HG02884 (cell line): ENCODE measurements at regions not wholly inside any gene's neighbourhood (a gene's known extent, or its start where the extent isn't known, plus 50 kb on each side); places are given as distances from the start of the nearest gene placed in this dataset.
"Not testable (repeated sequence)": the region's sequence is repeated elsewhere in the genome, so short reads cannot be mapped to it uniquely, and the experiment has no call there.

Experiments
- ATAC-seq: cut with Tn5 transposase; IDR thresholded peaks from one replicate; pipeline ENCODE4 v1.9.1; 2021; ENCODE audit warnings: mild to moderate bottlenecking, moderate library complexity; ENCODE audit not compliant: unreplicated experiment

DNA sequence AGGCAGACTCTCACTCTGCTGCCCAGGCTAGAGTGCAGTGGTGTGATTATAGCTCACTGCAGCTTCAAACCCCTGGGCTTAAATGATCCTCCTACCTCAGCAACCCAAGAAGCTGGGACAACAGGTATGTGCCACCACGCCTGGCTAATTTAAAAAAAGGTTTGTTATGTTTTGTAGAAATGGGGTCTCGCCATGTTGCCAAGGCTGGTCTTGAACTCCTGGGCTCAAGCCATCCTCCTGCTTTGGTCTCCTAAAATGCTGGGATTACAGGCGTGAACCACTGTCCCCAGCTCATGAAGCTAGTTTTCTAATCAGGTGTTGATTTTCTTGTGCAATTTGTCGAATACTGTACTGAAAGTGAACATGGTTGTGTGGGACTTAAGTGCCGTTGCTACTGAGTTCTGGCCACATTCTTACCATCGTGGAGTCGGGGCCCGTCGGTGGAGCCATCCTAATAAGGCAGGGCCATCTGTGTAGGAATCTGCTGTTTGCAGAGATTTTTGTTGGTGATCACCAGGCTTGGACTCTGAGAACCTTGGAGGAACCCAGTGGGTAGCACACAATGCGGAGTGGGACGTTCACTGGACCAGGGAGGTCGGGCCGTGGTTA, 193.2 kb downstream of the GOLGA6L6 start:
- no peak for ATAC-seq

DNA sequence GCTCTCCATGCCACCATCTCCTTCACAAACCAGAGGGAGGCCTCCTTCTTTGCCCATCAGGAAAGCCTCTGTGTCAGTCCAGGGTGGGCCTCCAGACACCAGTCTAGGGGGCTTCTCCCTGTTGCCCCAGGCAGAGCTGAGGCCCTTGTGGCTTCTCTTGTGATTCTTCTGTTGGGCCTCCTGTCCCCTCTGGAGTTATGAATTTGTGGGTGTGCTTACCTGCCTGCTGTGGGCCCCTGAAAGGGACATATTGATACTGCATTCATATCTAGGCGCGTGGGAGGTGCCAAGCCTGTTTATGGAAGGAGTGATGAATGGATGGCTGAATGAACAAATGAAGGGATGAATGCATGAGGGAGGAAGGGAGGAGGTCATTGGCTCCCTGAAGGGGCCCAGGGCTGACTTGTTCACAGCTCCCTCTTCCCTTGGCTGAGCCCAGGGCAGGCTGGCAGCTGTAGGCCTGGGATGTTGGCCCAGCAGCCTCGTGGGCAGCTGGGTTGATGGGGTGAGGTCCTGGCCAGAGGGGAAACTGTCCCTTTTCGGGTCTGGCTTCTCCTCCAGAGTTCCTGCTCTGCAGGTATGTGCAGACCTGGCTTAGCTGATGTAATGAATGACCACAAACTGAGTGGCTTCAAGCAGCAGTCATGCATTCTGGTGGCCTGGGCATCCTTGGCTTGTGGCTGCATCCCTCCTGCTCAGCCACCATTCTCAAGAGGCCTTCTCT, 195.4 kb downstream of the GOLGA6L6 start:
- ATAC-seq = no peak

DNA sequence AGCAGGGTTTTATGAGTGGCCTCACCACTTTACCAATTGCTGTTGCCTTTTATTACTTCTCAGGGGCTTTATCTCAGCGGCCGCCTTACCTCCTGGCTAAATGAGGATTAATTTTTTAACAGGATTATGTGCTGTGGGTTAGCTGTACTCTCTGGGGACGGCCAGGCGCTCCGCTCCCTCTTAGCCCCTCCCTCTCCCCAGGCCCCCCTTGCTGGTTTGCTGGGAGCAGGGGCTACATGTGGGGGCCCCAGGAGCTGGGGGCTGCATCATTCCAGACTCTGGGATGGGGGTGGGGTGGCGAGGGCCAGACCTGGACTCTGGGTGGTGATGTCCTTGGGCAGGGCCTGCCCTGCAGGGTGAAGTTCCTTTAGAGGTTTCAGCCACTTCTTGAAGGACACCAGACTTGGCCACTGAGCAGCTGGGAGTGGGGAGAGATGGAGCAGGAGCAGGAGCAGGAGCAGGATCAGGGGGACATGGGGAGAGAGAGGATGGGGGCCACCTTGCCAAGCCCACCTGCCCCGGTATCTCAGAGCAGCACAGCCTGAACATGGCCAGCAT, 196.1 kb downstream of the GOLGA6L6 start:
- ATAC-seq = no peak

DNA sequence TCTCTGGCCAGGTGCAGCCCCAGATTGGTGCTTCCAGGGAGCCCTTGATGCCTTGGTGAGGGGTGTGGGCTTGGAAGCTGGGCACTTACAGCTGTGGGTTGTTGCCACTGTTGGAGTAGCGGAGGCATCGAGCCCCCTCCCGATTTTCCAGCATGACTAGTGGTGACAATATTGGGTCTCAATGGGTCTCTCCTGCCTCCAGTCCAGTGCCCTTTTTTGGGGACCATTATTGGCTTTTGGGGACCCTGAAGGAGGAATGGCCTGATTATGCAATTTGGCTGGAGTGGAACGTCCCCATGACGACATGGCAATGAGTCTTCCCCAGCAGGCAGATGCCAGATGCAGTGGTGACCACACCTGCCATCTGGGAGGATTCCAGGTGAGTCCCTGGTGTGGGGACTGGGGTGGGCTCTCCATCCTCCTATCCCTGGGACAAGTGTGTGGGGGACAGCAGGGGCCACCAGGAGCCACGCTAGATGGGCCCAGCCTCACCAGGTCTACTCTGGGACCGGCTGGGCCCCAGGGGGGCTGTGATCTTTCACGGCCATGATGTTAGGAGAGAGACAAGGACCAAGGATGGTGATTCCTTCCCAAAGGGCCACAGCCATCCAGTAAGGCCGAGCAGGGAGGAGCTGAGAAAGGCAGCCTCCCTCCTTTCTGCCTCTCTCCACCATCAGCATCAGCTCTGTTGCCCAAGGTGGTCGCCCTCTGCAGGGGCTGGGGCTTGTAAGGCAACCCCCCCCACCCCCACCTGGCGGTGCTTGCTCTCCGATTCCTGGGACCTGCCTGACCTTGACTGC, 196.8 kb downstream of the GOLGA6L6 start:
- ATAC-seq = no peak

DNA sequence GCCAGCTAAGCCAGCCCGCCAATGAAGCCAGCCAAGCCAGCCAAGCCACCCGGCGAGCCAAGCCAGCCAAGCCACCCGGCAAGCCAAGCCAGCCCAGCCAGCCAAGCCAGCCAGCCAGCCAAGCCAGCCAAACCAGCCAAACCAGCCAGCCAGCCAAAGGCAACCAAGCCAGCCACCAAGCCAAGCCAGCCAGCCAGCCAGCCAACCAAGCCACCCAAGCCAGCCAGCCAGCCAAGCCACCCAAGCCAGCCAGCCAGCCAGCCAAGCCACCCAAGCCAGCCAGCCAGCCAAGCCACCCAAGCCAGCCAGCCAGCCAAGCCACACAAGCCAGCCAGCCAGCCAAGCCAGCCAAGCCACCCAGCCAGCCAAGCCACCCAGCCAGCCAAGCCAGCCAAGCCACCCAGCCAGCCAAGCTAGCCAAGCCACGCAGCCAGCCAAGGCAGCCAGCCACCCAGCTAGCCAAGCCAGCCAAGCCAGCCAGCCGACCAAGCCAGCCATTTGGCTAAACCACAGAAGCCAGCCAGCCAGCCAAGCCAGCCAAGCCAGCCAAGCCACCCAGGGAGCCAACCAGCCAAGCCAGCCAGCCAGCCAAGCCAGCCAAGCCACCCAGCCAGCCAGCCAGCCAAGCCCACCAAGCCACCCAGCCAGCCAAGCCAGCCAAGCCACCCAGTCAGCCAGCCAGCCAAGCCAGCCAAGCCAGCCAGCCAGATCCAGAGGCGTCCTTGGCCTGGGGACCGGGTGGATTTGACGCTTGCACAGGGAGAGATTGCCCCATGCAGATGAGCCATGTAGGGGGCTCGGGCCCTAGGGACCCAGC, 198.0 kb downstream of the GOLGA6L6 start:
- ATAC-seq = not testable (repeated sequence)

DNA sequence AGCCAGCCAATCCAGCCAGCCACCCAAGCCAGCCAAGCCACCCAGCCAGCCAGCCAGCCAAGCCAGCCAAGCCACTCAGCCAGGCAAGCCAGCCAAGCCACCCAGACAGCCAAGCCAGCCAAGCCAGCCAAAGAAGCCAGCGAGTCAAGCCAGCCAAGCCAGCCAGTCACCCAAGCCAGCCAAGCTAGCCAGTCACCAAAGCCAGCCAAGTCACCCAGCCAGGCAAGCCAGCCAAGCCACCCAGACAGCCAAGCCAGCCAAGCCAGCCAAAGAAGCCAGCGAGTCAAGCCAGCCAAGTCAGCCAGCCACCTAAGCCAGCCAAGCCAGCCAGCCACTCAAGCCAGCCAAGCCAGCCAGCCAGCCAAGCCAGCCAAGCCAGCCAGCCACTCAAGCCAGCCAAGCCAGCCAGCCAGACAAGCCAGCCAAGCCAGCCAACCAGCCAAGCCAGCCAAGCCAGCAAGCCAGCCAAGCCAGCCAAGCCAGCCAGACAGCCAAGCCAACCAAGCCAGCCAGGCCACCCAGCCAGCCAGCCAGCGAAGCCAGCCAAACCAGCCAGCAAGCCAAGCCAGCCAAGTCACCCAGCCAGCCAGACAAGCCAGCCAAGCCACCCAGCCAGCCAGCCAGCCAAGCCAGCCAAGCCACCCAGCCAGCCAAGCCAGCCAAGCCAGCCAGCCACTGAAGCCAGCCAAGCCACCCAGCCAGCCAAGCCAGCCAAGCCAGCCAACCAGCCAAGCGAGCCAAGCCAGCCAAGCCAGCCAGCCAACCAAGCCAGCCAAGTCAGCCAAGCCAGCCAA, 198.8 kb downstream of the GOLGA6L6 start:
- ATAC-seq = not testable (repeated sequence)

DNA sequence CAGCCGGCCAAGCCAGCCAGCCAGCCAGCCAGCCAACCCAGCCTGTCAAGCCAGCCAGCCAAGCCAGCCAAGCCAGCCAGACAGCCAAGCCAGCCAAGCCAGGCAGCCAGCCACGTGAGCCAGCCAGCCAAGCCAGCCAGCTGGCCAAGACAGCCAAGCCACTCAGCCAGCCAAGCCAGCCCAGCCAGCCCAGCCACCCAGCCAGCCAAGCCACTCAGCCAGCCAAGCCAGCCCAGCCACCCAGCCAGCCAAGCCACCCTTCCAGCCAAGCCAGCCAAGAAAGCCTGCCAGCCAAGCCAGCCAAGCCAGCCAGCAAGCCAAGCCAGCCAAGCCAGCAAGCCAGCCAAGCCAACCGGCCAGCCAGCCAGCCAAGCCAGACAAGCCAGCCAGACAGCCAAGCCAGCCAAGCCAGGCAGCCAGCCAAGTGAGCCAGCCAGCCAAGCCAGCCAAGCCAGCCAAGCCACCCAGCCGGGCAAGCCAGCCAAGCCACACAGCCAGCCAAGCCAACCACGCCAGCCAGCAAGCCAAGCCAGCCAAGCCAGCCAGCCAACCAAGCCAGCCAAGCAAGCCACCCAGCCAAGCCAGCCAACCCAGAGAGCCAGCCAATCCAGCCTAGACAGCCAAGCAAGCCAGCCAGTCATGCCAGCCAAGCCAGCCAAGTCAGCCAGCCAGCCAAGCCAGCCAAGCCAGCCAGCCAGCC, 199.5 kb downstream of the GOLGA6L6 start:
- no peak for ATAC-seq

DNA sequence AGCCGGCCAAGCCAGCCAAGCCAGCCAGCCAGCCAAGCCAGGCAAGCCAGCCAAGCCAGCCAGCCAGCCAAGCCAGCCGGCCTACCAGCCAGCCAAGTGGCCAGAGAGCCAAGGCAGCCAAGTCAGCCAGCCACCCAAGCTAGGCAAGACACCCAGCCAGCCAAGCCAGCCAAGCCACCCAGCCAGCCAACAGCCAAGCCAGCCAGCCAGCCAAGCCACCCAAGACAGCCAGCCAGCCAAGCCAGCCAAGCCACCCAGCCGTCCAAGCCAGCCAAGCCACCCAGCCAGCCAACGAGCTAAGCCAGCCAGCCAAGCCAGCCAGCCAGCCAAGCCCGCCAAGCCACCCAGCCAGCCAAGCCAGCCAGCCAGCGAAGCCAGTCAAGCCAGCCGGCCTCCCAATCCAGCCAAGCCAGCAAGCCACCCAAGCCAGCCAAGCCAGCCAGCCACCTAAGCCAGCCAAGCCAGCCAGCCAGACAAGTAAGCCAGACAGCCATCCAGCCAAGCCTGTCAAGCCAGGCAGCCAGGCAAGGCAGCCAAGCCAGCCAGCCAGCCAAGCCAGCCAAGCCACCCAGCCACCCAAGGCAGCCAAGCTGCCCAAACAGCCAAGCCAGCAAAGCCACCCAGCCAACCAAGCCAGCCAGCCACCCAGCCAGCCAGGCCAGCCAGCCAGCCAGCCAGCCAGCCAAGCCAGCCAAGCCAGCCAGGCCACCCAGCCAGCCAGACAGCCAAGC, 200.5 kb downstream of the GOLGA6L6 start:
- ATAC-seq = no peak

DNA sequence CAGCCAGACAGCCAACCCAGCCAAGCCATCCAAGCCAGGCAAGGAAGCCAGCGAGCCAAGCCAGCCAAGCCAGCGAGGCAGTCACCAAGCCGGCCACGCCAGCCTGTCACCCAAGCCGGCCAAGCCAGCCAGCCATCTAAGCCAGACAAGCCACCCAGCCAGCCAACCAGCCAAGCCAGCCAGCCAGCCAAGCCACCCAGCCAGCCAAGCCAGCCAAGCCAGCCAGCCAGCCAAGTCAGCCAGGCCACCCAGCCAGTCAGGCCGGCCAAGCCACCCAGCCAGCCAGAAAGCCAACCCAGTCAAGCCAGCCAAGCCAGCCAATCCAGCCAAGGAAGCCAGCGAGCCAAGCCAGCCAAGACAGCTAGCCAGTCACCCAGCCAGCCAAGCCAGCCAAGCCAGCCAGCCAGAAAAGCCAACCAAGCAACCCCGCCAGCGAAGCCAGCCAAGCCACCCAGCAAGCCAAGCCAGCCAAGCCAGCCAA, 201.2 kb downstream of the GOLGA6L6 start:
- no peak for ATAC-seq

DNA sequence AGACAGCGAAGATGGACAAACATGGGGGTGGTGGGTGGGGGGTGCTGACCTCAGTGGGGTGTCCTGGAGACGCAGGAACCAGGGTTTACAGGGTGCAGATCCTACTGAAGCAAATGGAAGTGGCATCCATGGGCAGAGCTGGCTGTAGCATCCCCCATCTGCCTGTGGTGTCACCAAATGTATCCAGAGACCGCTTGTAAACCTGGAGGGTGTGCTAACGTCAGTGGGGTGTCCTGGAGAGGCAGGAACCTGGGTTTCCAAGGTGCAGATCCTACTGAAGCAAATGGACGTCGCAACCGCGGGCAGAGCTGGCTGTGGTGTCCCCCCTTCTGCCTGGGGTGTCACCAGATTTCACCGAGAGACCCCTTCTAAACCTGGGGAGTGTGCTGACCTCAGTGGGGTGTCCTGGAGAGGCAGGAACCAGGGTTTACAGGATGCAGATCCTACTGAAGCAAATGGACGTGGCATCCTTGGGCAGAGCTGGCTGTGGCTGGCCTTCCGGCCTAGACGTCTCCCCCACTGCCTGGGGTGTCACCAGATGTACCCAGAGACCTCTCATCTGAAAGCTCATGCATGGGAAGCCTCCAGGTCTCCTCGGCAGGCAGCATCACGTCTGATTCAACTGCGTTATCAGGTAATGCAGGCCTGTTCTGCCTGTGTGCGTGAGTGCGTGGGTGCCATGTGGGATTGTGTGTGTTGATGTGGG, 202.4 kb downstream of the GOLGA6L6 start:
- ATAC-seq = not testable (repeated sequence)

DNA sequence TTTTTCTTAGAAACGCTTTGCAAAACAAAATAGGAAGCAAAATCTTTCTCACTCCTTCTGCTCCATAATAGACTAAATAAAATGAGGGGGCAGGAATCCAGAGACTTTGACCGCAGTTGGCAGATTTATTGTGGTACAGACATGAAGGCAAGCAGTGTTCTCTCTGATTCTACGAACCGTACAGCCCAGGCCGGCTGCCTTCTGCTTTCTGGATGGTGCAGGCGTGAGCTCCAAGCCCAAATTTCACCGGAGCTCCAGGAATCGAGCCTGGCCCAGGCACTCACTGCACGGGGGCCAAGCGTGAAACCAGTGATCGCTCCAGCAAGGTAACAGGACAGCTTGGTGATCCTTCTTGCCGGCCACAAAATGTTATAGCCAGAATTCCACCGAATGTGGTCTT, 202.9 kb downstream of the GOLGA6L6 start:
- ATAC-seq = not testable (repeated sequence)

DNA sequence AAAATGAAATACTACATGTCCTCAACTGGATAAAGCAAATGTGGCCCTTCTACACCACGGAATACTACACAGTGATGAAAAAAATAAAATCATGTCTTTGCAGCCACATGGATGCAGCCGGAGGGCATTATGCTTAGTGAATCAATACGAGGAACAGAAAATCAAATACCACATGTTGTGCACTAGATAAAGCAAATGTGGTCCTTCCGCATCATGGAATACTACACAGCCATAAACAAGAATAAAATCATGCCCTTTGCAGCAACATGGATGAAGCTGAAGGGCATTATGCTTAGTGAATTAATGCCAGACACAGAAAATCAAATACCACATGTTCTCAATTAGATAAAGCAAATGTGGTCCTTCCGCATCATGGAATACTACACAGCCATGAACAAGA, 204.4 kb downstream of the GOLGA6L6 start:
- ATAC-seq = not testable (repeated sequence)

DNA sequence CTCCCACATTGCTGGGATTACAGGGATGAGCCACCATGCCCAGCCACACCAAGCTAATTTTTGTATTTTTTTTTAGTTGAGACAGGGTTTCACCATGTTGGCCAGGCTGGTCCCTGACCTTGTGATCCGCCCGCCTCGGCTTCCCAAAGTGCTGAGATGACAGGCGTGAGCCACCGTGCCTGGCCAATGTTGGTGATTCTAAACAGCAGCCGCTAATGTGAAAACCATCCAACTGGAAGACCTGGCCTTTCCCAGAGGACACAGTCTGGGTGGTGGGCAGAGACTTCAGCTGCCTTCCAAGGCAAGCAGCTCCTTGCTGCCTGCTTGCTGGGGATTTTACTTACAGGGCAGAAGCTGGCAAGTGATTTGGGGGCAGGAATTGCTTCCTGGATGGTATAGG, 207.1 kb downstream of the GOLGA6L6 start:
- not testable (repeated sequence) for ATAC-seq

DNA sequence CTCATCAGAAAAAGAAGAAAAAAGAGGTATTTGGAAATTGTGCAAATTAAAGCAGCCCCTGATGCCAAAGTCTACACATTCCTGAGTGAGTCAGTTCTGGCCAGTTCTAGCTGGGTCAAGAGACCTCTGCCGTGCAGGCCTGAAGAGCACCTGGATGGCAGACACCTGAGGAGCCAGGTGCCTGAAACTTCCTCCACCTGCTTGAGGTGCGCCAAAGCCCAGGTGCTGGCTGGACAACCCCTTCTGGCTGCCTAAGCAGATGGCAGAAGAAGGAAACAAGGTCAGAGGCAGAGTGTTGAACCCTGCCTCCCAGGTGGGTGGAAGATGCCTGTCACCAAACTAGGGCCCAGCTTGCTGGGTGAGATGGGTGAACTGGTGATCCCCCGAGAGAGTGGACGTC, 215.8 kb downstream of the GOLGA6L6 start:
- not testable (repeated sequence) for ATAC-seq

DNA sequence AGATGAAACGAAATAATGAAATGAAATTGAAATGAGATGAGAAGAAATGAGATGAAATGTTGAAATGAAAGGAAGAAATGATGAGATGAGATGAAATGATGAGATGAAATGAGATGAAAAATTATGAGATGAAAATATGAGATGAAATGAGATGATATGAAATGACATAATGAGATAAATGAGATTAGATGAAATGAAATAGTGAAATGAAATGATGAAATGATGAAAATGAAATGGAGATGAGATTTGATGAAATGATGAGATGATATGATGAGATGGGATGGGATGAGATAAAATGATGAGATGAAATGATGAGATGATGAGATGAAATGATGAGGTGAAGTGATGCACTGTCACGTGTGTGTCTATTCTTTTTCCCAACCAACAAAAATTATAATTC, 224.5 kb downstream of the GOLGA6L6 start:
- ATAC-seq = not testable (repeated sequence)

DNA sequence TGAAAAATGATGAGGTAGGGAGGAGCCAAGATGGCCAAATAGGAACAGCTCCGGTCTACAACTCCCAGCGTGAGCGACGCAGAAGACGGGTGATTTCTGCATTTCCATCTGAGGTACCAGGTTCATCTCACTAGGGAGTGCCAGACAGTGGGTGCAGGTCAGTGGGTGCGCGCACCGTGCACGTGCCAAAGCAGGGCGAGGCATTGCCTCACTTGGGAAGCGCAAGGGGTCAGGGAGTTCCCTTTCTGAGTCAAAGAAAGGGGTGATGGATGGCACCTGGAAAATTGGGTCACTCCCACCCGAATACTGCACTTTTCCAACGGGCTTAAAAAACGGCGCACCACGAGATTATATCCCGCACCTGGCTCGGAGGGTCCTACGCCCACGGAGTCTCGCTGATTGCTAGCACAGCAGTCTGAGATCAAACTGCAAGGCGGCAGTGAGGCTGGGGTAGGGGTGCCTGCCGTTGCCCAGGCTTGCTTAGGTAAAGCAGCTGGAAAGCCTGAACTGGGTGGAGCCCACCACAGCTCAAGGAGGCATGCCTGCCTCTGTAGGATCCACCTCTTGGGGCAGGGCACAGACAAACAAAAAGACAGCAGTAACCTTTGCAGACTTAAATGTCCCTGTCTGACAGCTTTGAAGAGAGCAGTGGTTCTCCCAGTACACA, 230.5 kb downstream of the GOLGA6L6 start:
- ATAC-seq = not testable (repeated sequence)

DNA sequence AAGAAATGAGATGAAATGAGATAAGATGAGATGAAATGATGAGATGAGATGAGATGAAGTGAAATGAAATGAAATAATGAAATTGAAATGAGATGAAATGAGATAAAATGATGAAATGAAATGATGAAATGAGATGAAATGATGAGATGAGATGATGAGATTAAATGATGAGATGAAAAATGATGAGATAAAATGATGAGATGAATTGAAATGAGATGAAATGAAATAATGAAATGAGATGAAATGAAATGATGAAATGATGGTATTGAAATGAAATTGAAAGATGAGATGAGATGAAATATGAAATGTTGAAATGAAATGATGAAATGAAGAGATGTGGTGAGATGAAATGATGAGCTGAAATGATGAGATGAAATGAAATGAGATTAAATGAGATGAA, 231.0 kb downstream of the GOLGA6L6 start:
- no peak for ATAC-seq
